ENCODE measurements at regions not wholly inside any gene's neighbourhood (a gene's known extent, or its start where the extent isn't known, plus 50 kb on each side); places are given as distances from the start of the nearest gene placed in this dataset.
A peak's percentile ranks its signal among the peaks of the same experiment; 100 is the strongest.

DNA sequence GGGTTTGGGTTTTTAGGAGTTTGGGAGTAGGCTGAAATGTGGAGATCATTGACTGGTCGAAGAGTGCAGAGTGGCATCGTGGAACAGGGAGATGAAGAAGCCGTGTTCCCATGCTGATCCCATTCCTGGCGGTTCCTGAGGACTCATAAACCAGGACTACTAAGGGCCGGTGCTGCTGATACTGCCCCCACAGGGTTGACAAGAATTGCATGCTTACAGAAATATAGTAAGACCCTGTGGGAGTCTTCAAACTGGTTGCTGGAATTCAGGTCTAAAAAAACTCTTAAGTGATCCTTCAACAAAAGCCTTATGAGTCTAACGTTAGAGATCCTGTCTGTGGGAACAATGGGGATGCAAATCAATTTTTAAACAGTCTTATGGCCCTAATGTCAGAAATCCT is 64.0 kb upstream of the ARHGAP5 start:
- intact Hi-C loops (cut with DNase I): no loop called here
- no peak for DNase-seq

DNA sequence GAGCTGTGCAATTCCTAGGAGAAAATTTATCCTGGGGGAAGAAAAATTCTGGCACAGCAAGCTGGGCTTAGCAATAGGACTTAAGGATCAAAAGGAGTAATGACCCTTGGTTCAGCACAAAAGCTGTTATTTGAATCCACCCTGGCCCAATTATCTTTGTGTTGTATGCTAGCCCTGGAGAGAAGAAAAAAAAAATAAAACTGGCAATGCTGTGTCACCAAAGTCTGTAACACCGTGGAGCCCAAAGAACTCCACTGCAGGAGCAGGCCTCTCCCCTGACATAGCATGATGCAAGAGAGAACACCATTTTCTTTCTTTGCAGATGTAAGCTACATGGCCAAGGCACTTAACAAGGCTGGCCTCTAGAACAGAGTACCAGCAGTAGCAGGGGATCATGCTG is 63.0 kb upstream of the ARHGAP5 start:
- no peak for DNase-seq
- intact Hi-C loops (cut with DNase I): no loop called here

DNA sequence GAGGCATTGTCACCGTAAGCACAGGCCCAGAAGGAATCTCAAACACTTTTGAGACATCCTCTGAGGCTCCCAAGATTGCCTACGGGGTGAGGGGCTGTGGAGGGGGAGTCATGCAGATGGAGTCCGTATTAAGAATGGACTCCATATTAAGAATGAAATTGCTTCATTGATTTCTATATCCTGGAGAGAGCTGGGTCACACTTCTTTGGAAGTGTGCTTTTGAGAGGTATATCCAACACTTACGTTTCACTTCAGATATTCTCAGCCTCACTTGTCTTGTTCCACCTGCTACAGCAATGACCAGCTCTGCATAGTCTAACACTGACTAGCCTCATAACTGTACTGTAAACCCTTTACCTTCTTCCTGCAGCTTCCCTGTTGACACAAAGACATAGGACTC is 62.6 kb upstream of the ARHGAP5 start:
- intact Hi-C loops (cut with DNase I): no loop called here
- no peak for DNase-seq

DNA sequence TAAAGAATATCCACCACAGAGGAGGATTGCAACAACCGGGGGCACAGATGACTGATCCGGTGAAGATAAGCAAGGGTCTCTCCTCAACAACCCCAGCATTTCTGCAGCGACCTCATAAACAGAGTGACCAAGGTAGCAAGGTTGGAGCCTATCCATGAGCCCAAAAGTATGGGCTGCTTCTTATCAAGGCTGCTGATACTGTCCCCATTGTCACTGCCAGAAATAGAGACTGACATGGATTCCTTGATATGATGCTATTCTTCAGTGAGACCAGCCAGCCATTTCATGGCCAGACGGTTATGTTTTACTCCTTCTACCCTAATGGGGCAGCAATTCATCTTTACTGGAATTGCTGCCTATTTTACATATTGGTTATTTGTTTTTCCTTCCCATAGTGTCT is 61.9 kb upstream of the ARHGAP5 start:
- intact Hi-C loops (cut with DNase I): no loop called here
- DNase-seq: no peak

DNA sequence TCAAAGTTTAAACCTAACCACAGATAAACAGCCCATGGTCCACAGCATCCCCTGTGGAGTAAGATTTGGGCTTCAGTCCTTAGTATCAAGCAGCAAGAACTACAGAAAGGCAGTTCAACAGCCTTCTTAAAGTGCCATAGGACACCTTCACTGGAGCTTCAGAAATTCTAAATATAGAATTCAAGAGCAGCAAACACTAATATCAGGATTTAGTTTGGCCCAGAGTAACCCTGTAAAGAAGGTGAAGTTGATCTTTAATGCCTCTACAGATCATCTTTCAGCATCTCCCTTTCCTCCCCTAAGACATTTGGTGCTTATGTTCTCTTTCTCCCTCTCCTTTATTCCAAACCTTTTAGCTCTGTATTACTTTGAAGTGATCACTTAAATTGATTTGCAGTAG is 59.5 kb upstream of the ARHGAP5 start:
- intact Hi-C loops (cut with DNase I): no loop called here
- DNase-seq: no peak

DNA sequence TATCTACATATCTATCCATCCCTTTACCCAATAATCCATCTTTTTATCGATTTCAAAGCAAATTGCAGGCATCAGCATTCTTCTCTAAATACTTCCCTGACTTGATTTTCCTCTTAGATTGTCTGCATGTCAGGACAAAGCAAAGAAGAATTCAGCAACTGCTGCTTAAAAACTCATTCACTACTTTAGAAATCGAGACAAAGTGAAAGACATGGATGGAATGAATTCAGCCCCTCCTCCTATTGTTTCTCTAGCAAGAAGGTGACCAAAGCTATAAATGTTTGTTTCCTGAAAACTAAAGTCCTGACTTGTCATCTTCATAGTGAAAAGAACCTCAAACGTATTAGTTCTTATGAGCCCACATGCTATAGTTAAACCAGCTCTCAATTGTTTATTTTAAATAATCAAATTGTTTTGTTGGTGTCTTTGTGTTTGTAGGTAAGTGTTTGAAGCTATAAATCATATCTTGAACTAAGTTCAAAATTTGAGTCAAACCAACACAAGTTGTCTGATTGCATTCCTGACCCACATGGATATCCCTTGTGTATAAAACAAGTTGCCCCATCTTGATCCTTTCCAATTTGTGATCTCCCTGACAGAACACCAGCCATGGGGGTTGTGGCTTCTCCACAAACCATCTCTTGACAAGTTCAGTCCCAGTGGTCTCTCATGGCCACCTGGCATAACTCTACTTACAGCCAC is 58.6 kb upstream of the ARHGAP5 start:
- DNase-seq: no peak
- intact Hi-C loops (cut with DNase I): no loop called here

DNA sequence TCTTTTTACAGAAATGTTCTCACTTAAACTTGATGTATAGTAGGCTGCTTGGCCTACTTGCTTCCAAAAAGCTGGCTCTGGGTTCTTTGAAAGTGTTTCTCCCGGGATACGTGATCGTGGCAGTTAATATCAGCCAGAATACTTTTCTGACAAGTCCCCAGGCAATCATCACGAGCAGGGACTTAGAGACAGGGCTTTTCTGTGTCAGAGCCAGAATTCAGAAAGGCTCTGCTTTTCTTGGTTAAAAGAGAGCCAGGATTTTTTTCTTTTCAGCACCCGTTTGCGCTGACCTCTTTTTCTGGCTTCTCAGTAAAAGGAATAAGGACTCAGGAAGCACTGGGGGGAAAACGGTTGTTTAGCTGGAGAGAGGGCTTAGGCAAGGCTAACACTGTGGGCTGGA is 57.8 kb upstream of the ARHGAP5 start:
- peak in 7 of 42 donors; percentile 5 to 46 (median 21) for DNase-seq
- intact Hi-C loops (cut with DNase I): no loop called here

DNA sequence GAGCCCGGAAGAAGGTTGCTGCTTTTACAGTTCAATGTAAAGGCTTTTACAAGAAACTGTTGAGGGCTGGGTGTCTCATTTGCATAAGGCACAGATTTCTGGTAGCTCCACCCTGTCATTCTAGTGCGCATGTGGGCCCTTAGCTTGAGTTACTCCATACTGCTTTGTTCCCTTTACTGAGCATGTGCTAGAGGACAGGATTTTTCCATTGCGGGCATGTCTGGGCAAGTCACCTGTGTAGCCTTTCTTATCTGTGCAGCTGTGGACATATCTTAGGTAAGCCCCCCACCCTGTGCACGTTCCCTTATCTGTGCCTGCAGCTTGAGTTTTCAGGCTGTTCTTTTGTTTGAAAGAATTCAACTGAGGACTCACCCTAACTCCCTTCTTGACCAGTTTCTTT is 56.2 kb upstream of the ARHGAP5 start:
- intact Hi-C loops (cut with DNase I): no loop called here
- DNase-seq: no peak

DNA sequence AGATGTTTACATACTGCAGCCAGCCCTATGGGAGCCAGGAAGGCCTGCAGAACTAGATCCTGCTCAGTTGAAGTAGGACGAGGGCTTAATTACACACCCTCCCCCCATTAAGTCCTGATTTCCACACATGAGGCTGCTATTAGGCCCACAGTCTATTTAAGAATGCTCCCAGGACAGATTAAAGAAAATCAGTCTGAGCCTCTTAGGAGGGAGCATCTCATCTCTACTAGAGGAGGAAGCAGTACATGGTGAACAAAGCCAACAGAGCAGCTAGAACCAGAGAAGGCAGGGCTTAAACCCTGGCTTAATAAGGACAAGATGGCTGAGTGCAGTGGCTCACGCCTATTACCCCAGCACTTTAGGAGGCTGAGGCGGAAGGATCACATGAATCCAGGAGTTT is 55.8 kb upstream of the ARHGAP5 start:
- no peak for DNase-seq
- intact Hi-C loops (cut with DNase I): no loop called here

DNA sequence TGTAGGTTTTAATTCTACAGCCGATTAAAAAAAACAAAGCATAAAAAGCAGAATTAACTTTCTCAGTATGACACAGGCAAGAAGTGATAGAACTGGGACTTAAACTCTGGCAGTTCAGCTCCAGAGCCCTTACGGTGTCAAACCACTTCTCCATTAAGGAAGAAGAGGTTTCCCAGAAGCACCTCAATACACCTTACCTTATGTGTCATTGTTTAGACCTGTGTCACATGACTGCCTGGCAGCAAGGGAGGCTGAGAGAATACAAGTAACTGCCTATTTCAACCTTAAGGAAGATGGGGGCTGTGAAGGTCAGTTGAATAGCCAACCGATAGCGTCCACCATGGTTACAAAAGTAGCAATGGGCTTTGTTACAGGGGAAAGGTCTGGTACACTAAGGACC is 54.6 kb upstream of the ARHGAP5 start:
- intact Hi-C loops (cut with DNase I): no loop called here
- DNase-seq: no peak

DNA sequence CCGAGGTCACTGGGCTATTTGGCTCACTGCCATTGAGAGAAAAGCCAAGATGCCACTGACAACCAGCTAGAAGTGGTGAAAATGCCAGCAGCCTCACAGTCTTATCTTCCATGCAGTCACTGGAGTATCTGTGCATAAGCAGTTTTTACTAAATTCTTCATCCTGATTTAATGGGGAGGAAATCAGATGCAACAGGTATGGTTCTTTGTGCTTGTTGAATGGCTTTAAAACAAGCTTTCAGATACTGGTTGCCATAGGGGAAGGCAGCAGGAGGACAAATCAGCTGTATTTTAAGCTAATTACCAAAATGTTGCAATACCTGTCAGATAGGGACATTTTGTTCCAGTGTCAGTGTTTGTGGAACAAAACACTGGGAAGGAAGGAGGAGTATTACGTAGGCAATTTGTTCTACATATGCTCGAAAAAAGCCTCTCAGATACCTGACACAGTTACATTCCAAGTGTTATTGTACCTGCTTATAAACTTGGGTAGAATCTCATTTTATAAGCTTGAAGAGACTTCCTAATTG is 54.1 kb upstream of the ARHGAP5 start:
- intact Hi-C loops (cut with DNase I): no loop called here
- peak in 5 of 42 donors; percentile 9 to 48 (median 18) for DNase-seq

DNA sequence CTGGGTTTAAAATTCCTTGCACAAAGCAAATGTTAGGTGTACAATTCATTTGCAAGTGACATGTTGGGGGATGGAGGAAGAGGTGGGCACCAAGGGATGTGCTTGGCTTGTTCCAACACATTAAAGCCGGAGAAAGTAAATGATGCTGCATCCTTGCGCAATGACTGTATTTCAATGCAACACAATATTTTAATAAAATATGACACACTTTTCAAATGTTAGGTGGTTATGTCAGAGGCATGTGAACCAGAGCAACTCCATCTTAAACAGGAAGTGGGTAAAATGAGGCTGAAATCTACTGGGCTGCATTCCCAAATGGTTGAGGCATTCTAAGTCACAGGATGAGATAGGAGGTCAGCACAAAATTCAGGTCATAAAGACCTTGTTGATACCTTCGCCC is 53.6 kb upstream of the ARHGAP5 start:
- intact Hi-C loops (cut with DNase I): no loop called here
- no peak for DNase-seq

DNA sequence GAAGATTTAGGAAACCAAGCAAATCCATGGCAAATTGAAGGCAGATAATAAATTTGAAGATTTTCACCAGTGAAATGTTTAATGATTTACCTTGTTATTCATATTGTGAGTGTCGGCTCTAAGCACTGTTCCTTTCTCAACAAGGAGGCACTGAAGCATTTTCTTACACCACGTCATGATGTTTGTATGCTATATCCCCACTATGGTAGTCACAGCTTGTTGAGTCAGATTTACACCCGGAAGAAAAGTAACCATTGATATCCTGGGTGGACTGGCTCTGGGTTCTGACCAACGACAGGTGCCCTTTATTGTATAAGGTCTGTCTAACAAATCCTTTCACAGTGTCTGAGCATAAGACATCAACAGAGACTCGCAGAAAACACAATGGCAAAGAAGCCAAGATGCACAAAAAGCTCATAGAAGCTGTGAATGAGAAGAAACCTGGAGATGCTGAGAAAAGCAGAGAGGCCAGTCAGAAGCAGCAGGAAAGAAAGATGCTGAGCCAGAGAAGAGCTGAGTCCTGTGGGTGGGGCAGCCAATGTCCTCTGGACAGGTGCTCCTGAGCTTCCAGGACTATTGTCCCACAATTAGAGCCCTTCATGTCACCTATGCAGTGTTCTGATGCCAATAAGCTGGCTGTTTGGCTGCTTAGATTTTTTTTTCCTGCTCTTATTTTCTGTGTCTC is 49.7 kb upstream of the ARHGAP5 start:
- no peak for DNase-seq
- intact Hi-C loops (cut with DNase I): no loop called here

Data from head of caudate nucleus (tissue), 42 donors.